GM21526 (cell line): ENCODE measurements at regions not wholly inside any gene's neighbourhood (a gene's known extent, or its start where the extent isn't known, plus 50 kb on each side); places are given as distances from the start of the nearest gene placed in this dataset.
"Not testable (repeated sequence)": the region's sequence is repeated elsewhere in the genome, so short reads cannot be mapped to it uniquely, and the experiment has no call there.

Experiments used
- ATAC-seq: cut with Tn5 transposase; IDR thresholded peaks from one replicate; pipeline ENCODE4 v1.9.1; 2021; ENCODE audit warnings: moderate library complexity; ENCODE audit not compliant: unreplicated experiment, low FRiP score

- peak; percentile 85 for ATAC-seq
Measured at GRCh38 chrX:16067886-16068515, 55.4 kb upstream of the GRPR start.

GRCh38 chrX:16063921-16064320, 59.4 kb upstream of the GRPR start:
- no peak for ATAC-seq

- ATAC-seq, result no peak
Measured at GRCh38 chrX:16063141-16063540, 60.2 kb upstream of the GRPR start.

- no peak for ATAC-seq
Measured at GRCh38 chrX:16061296-16061695, 62.1 kb upstream of the GRPR start.

- ATAC-seq, result no peak
Measured at GRCh38 chrX:16060252-16060651, 63.1 kb upstream of the GRPR start.

- ATAC-seq, result not testable (repeated sequence)
Measured at GRCh38 chrX:16049126-16049525, 74.2 kb upstream of the GRPR start.

GRCh38 chrX:16042980-16043379, 80.4 kb upstream of the GRPR start:
- no peak for ATAC-seq

- ATAC-seq, result no peak
Measured at GRCh38 chrX:16039834-16040233, 83.5 kb upstream of the GRPR start.

GRCh38 chrX:16039363-16039762, 84.0 kb upstream of the GRPR start:
- no peak for ATAC-seq

GRCh38 chrX:16033331-16033730, 90.0 kb upstream of the GRPR start:
- ATAC-seq, result no peak

GRCh38 chrX:16028576-16028975, 94.8 kb upstream of the GRPR start:
- no peak for ATAC-seq

- peak; percentile 96 for ATAC-seq
Measured at GRCh38 chrX:16023790-16024734, 99.3 kb upstream of the GRPR start.

- ATAC-seq, result no peak
Measured at GRCh38 chrX:16022580-16023200, 100.7 kb upstream of the GRPR start.

- ATAC-seq, result no peak
Measured at GRCh38 chrX:16018291-16018690, 105.1 kb upstream of the GRPR start.

- ATAC-seq, result no peak
Measured at GRCh38 chrX:16014171-16014570, 109.2 kb upstream of the GRPR start.

- ATAC-seq, result no peak
Measured at GRCh38 chrX:16012250-16012649, 111.1 kb upstream of the GRPR start.

GRCh38 chrX:16005917-16006316, 117.4 kb upstream of the GRPR start:
- no peak for ATAC-seq

GRCh38 chrX:16002185-16002584, 121.2 kb upstream of the GRPR start:
- no peak for ATAC-seq

- no peak for ATAC-seq
Measured at GRCh38 chrX:15998350-15998749, 125.0 kb upstream of the GRPR start.

- ATAC-seq, result no peak
Measured at GRCh38 chrX:15989716-15990115, 133.6 kb upstream of the GRPR start.
